Left colon (tissue), 2 donors: ENCODE measurements at regions not wholly inside any gene's neighbourhood (a gene's known extent, or its start where the extent isn't known, plus 50 kb on each side); places are given as distances from the start of the nearest gene placed in this dataset.
"Not testable (repeated sequence)": the region's sequence is repeated elsewhere in the genome, so short reads cannot be mapped to it uniquely, and the experiment has no call there.

ENCODE experiments used
- ATAC-seq: fragments of 200-7000 bp; cut with Tn5 transposase; one replicate; pipeline ENCODE4 v1.9.1; 2020; ENCODE audit warnings: mild to moderate bottlenecking, moderate library complexity
- DNase-seq, 2 donors: peaks; one replicate each; pipeline ENCODE4 v3.0.0-alpha.2; 2020
- intact Hi-C, 2 donors: fragments of 100-400 bp; cut with DNase I in 1 of 2; cut with micrococcal nuclease in 1 of 2; formaldehyde crosslinking; loops; one replicate each; pipeline versions ENCODE4 v1.11.2 to v1.14.0; 2022; cut with DNase I, micrococcal nuclease
- donor health status: DM: no; HTN: no; CAD: no.
- donor health status: DM: yes; HTN: yes; CAD: no.

DNA sequence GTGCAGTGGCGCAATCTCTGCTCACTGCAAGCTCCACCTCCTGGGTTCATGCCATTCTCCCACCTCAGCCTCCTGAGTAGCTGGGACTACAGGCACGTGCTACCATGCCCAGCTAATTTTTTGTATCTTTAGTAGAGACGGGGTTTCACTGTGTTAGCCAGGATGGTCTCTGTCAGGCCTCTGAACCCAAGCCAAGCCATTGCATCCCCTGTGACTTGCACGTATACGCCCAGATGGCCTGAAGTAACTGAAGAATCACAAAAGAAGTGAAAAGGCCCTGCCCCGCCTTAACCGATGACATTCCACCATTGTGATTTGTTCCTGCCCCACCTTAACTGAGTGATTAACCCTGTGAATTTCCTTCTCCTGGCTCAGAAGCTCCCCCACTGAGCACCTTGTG is 147.2 kb upstream of the TRIB2 start:
- ATAC-seq, intact Hi-C loops, DNase-seq: not testable (repeated sequence)

DNA sequence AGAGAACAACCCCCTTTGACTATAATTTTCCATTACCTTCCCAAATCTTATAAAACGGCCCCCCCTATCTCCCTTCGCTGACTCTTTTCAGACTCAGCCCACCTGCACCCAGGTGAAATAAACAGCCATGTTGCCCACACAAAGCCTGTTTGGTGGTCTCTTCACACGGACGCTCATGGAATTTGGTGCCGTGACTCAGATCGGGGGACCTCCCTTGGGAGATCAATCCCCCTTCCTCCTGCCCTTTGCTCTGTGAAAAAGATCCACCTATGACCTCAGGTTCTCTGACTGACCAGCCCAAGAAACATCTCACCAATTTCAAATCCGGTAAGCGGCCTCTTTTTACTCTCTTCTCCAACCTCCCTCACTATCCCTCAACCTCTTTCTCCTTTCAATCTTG is 146.8 kb upstream of the TRIB2 start:
- intact Hi-C loops, ATAC-seq, DNase-seq: not testable (repeated sequence)

DNA sequence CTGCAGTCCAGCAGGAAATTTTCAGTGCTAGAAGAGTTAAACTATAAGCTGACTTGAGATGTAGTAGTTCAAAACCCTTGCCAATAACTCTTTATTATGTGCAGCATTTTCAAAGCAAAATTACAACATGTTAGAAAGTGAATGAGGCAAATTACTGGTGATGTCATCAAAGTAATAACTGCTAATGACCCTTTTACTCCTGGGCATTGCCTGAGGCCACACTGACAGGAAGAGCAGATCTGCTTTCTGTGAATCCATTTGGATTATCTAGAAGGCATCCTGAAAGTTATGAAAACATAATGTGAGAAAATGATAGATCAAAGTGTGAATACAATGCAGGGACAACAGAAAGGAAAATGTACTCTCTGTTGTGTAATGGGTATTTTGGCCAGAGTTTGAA is 139.6 kb upstream of the TRIB2 start:
- ATAC-seq, result no peak
- intact Hi-C loops, result no loop called here

DNA sequence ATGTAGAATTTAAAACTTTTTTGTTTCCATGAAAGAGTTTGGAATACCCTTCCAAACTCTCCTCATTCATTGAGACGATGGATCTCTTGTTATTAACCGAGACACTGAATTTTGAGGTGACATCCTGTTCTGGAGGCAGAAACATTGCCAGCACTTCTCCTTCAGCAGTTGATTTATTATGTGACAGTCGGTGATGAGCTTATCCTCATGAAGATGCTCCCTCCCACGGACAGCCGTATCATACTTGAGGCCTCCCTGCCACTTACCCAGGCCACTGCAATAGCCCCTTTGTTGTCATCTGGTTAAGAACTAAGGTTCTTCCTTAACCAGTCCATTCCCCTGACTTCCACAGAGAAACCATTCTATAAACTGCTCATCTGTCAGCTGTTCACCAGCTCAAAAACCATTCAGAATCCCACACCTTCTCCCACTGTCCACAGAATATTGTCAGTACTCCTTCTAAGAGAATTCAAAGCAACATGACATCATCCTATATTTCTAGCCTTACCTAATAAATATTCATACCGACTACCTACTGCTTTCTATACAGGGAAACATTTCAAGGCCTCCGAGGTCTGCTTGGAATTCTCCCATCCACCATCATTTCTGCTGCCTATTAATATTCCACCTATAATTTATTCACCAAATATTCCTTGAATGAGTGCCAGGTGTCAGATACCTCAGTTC is 139.0 kb upstream of the TRIB2 start:
- no peak for ATAC-seq
- intact Hi-C loops, result no loop called here
- DNase-seq, result no peak

More for the DNA sequence above, 139.6 kb upstream of the TRIB2 start:
- DNase-seq, result no peak

DNA sequence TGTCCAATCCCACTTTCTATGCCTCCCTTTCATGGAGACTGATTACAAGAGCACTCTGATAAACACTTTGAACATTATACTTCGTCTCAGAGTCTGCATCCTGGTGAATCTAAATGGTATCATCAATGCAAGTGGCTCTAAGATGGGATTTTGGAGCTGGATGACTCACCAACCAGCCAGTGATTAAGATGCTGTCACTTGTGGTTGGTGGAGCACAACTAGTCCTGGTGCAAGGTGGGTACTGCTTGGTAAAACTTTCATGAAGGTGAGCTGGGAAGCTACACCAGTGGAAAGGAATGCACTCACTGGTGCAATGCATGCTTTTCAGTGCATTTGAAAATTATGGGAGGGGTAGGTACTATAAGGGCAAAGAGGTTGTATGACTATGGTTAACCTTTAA is 137.7 kb upstream of the TRIB2 start:
- DNase-seq, result no peak
- ATAC-seq, result no peak
- intact Hi-C loops, result no loop called here

DNA sequence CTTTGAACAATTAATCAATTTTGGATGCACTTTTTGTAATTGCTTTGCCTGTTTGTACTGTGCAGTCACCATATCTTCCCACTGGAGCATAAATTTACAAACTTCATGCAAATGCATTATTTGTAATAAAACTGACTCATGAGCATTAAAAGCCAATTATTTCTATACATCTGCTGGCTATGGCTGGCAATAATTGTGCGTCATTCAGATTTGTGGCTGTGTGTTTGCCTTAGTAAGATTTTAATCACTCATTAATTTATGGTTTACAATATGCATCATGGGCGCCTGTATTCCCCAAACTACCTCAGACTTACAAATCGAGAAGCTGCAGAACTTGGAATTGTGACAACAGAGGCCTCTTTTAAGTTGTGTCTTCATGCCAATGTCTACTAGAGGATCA is 132.4 kb upstream of the TRIB2 start:
- ATAC-seq (no peak), DNase-seq (no peak)
- intact Hi-C loops, result no loop called here

DNA sequence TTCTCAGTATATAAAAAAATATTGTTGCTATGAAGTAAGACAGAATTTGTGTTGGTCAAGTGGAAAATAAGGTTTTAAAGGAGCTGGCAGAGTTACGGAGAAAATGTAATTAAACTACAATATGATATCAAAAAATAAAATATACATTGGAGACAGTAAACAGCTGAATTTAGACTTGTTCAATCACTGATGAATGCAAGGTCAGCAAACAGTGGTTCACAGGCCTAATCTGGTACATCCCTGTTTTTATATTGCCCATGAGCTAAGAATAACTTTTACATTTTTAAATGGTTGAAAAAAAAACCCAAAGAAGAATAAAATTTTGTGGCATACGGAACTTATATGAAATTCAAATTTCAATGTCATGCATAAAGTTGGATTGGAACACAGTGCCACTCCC is 131.0 kb upstream of the TRIB2 start:
- intact Hi-C loops, result no loop called here
- ATAC-seq (no peak), DNase-seq (no peak)

DNA sequence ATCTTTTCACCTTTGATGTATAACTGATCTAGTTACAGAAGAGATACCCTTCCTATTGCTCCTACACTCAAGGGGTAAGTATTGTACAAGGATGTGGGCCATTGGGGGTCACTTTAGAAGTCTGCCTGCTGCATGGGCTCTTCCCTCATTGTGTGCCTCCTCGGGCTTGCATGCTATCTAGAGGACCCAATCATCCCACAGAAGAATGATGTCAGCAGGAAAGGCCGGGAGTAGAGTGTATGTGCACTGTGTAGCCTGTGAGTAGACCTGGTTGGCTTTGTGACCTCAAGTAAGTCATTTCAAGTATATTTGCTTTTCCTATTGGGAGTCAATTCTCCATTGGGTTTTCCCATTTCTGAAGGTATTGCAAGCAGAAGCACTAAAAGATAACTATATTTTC is 129.5 kb upstream of the TRIB2 start:
- DNase-seq, result no peak
- intact Hi-C loops, result no loop called here
- ATAC-seq, result no peak

DNA sequence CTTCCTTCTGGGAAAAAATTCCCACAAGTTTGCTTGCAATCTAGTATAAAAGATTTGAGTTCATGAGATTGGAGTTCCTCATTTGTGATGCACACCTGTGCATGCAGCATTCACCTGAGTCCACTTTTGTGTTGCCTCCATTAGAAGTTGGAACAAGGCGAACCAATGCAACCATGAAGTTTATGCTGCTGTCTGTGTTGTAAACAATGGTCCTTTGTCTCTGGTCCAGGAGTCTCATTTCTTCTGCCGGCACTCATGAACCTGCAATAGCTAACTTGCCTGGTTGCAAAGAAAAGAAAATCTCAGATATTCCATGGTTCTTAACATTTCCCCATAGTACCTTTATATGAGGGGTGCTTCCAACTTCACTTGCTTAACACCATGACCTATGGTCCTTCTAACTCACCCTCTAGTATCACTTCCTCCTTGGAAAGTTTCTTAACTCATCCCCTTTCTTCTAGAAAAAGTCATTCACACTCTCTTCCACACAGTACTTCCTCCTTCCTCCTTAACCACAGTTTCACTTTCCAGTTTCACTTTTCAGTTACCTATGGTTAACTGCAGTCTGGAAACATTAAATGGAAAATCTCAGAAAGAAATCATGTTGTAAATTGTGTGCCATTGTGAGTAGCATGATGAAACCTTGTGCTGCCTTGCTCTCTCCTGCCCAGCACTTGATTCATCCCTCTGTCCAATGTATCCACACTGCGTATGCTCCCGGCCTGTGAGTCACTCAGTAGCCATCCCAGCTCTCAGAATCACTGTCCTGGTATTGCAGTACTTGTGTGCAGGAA is 128.8 kb upstream of the TRIB2 start:
- intact Hi-C loops, result no loop called here
- DNase-seq (no peak), ATAC-seq (peak; percentile 81)

DNA sequence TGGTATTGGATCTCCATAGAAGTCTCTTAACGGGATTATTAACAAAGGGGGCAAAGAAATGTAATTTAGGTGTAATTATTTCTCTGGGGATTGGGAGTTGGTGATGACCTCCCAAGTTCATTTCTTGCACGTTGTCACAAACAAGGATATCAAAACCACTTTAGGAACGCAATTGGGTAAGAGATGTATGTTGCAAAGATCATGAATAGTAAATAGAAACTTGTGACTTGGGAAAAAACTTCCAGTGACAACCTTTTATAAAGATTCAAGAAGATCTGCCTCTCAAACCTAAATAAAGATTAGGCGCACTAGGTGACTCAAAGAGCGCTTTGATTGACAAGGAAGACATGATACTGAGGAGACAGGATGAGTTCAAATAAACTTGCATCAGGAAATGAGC is 127.8 kb upstream of the TRIB2 start:
- intact Hi-C loops, result no loop called here
- ATAC-seq, result no peak

DNA sequence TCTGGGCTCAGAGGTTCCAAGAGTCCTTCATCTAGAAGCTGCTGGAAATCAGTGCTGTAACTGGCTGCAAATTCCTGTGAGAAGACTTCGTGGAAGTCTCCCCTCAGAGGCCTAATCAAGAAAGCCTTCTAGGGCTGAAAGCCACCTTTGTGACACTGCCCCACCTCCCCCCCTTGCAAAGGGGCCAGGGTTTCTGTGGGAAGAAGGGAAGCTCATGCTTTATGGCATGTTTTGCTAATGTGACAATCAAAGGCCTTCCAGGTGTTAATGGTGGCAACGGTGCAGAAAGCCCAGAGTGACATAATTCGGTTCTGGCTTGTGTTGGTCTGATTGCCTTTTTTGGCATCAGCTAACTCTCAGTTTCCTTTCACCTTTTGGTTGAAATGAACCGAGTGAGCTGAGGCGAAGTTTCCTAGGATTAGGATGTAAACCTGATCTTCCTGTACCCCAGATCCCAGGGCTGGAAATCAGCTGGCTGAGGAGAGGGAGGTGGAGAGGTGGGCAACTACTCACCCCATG is 126.9 kb upstream of the TRIB2 start:
- intact Hi-C loops, result no loop called here
- DNase-seq, result no peak
- no peak for ATAC-seq

More for the DNA sequence above, 127.8 kb upstream of the TRIB2 start:
- no peak for DNase-seq

DNA sequence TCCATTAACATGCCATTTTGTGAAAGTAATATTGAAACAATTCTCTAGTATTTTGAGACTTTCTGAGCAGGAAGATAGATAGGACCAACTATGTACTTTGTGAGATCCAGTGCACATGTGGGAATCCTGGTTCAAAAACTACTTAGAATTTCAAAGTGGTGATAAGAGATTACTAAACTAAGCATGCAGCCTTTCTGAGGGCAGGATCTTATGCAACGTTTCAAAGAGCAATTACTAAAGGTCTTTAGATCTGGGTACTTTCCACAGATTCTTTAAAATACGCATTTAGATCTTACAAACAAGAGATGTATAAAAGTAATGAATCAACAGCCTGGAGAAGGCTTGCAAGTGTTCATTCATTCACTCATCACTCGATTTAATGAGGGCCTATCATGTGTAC is 124.4 kb upstream of the TRIB2 start:
- DNase-seq (no peak), ATAC-seq (no peak)
- intact Hi-C loops, result no loop called here

DNA sequence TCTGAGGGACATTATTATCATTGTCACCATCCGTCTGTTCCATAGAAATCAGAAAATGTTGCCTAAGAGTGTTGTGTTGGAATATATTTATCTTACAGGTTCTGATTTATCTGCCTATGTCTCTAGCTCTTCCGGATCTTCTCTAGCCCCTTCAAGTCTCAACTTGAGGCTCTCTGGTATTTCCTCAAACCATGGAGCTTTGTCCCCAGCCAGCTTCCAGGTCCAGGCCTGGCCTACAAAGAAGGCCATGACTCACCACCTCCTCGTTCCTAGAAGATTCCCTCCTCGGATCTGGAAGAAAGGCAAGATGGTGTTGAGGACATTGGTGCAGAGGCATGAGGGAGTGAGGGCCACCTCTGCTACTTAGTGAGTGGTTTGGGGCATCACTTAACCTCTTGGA is 122.1 kb upstream of the TRIB2 start:
- DNase-seq (no peak), ATAC-seq (no peak)
- intact Hi-C loops, result no loop called here

DNA sequence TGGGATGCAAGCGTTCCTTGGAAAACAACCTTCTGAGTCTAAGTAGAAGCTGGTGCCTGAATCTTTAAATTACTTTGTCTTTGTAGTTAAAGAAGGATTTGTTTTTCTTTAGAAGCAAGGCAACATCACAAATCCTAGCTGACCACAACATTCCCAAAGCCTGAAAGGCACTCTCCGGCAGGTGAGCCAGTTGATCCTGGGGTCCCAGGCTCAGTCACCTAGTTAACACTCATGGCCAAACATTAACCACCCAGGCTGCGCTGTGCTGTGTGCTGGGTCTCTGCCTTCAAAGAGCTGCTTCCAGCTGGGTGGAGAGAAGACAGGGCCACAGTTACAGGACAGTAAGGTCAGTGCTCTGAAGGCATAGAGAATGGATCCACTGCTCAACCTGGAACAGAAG is 120.0 kb upstream of the TRIB2 start:
- intact Hi-C loops, result no loop called here
- no peak for ATAC-seq

DNA sequence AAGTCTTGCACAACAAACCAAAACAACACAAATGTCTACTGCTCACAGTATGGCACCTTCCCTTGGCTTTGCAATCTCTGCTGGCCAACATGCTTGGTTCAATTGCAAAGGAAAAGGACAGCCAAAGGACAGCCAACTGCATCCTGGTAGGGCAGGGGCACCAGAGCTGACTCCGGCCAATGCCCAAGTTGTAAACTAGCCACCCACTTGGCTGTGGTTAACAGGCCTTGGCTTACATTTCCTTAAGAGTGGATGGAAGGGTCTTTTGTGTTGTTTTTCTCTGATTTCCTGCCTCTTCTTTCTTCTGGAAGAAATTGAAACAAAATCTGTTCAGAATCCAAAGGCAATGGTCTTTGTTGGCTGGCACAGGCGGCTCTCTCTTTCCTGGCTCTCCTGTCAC is 119.1 kb upstream of the TRIB2 start:
- intact Hi-C loops, result no loop called here
- ATAC-seq (no peak), DNase-seq (no peak)

More for the DNA sequence above, 120.0 kb upstream of the TRIB2 start:
- no peak for DNase-seq

DNA sequence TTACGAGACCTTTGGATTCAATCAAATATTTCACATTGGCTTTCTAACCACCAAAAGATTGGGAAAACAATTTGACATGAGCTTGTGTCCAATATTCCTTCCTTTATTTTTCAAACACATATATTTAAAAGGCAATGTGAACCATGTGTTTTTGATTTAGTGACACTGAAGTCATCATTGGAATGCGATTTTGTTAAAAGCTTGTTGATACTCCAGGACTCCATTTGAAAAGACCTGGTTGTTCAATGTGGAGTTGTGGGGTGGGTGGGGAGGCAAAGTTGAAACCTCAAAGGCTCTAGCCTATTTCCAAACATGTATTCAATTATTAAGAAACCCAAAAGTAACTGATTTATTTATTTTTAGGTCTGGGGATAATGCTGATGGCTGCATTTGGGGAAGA is 114.1 kb upstream of the TRIB2 start:
- DNase-seq, result no peak
- intact Hi-C loops, result no loop called here
- ATAC-seq, result no peak

DNA sequence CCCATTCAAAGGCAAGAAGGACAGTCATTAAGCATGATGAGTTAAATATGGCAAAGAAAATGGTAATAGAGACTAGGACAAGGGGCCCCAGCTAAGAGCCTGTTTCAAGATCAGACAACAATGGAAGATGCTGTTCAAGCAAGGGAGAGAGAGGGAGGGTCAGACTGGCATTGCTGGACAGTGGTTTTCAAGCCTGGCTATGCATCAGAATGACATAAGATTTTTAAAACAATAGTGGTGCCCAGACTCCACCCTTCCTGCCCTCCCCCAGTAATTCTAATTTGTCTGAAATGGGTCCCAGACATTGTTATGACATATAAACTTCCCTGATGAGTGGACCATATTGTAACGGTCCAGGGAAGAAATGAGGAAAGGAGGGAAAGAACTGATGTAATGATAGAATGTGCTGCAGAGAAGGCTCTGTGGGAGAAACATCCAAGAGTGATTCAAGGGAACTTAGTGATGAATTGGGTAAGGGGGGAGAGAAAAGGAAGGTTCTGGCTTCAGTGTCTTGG is 112.9 kb upstream of the TRIB2 start:
- no peak for DNase-seq
- intact Hi-C loops, result no loop called here
- ATAC-seq, result no peak

DNA sequence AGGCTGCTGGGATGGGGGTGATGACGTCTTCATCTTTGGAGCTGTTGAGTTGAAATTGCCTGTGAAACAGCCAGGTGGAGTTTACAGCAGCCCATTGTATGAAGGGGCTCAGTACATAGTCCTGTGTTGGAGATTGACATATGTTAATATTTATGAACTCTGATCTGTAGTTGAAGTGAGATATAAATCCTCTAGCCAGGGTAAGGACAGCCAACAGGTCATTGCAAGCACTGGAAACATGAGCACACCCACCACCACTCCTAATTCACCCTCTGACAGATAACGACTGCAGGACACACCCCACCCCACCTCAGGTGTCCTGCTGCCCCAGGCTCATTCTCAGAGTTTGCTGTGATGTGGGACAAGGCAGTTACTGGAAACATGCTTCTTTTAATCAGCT is 112.4 kb upstream of the TRIB2 start:
- intact Hi-C loops, result no loop called here
- DNase-seq (no peak), ATAC-seq (no peak)

DNA sequence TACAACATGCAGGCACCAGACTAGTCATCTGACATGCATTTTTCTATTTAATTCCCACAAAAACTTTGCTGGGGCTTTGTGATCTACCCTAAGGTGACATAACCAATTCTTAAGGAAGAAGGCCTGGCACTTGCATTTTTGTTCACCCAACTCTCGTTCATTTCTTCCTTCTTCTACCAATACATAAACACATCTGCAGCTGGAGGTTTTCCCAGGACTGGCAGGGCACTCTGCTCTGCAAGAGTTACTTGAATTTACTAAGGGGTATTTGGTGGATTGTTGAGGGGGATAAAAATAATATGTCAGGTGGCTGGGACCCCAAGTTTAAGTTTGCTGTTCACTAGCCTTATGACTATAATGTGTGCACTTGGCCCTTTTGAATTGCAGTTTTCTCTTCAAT is 111.4 kb upstream of the TRIB2 start:
- DNase-seq, result no peak
- intact Hi-C loops, result no loop called here
- ATAC-seq, result no peak

DNA sequence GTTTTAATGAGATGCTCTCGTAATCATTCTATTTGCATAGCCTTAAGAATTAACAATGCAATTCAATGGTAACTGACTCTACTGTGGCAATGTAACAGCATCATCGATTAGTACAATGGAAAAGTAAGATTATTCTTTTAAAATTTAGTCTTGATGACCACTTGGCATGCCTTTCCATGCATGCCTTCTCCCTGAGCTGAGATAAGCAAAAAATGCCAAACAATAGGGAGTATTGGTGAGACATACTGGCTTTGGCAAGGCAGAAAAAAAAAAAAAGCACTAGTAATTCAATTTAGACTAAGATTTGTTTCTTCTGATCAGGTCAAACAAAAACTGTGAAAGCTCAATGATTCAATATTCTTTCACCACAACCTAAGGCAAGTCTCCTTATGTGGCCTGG is 110.8 kb upstream of the TRIB2 start:
- intact Hi-C loops, result no loop called here
- ATAC-seq, result no peak
- no peak for DNase-seq
